Panc1 (cell line): ENCODE measurements at regions not wholly inside any gene's neighbourhood (a gene's known extent, or its start where the extent isn't known, plus 50 kb on each side); places are given as distances from the start of the nearest gene placed in this dataset.

Experiments used
- CTCF ChIP-seq: fragments of 450-650 bp; IDR thresholded peaks from 2 replicates; pipeline ENCODE4 v1.5.1; 2017; ENCODE audit warnings: mild to moderate bottlenecking
- REST ChIP-seq, 2 experiments: IDR thresholded peaks; 2 replicates each; pipeline ENCODE4 v1.6.1; 2011 to 2012; ENCODE audit warnings: low read depth in 2 of 2, control low read depth in 1 of 2, low read length in 1 of 2, mild to moderate bottlenecking in 1 of 2, moderate library complexity in 1 of 2; ENCODE audit not compliant: insufficient read depth in 1 of 2
- SIN3A ChIP-seq: IDR thresholded peaks from 2 replicates; pipeline ENCODE4 v1.6.1; 2012; ENCODE audit warnings: low read depth, mild to moderate bottlenecking, low read length, moderate library complexity, borderline replicate concordance; ENCODE audit not compliant: insufficient read depth
- TCF7L2 ChIP-seq: IDR thresholded peaks from 2 replicates; pipeline ENCODE4 v1.6.1; 2011; ENCODE audit warnings: mild to moderate bottlenecking, low read depth, low read length, inconsistent platforms

- no peak for TF ChIP-seq TCF7L2
- TF ChIP-seq CTCF, result no peak
- TF ChIP-seq REST (IDR thresholded peaks at IDR 0.05; ENCODE audit: insufficient read depth in 1 of 2, low read depth in 2 of 2, low read length in 1 of 2), result no peak
- no peak for TF ChIP-seq SIN3A
Measured at GRCh38 chr1:62951428-62951827, 167.5 kb downstream of the ATG4C start.
